ENCODE measurements at regions not wholly inside any gene's neighbourhood (a gene's known extent, or its start where the extent isn't known, plus 50 kb on each side); places are given as distances from the start of the nearest gene placed in this dataset.

- Mint-ChIP-seq H3K4me1 (no peaks in the 10 kb centered on the region), H3K27ac (no peak overlapping the region), H3K36me3 (no peaks in the 10 kb centered on the region), H3K27me3 (peaks cover 0 to 6% of the 10 kb centered on the region in 2 donors), H3K9me3 (no peaks in the 10 kb centered on the region), H3K4me3 (no peak overlapping the region)
- Histone ChIP-seq H3K27ac (ENCODE audit: low read depth, low read length) (no peak overlapping the region), H3K36me3 (ENCODE audit: insufficient read depth, low read length) (no peaks in the 10 kb centered on the region), H3K4me3 (ENCODE audit: low read length) (no peak overlapping the region), H3K9me3 (ENCODE audit: low read length) (no peaks in the 10 kb centered on the region), H3K4me1 (ENCODE audit: insufficient read depth, low read length) (no peaks in the 10 kb centered on the region), H3K27me3 (ENCODE audit: insufficient read depth, low read length, poor library complexity, severe bottlenecking) (no peaks in the 10 kb centered on the region)
- POLR2A ChIA-PET: no interaction called here
- no peak for DNase-seq
- CTCF ChIA-PET: no interaction called here
Measured at GRCh38 chr12:105665366-105665765, 334.9 kb downstream of the C12orf75 start.

GRCh38 chr12:105667973-105668743 lies 337.7 kb downstream of the C12orf75 start:
- no peaks in the 10 kb centered on the region for H3K9me3 ChIP-seq (ENCODE audit: low read length)
- H3K4me1 ChIP-seq (ENCODE audit: insufficient read depth, low read length): no peaks in the 10 kb centered on the region
- no peak for DNase-seq
- Mint-ChIP-seq H3K27me3 (peaks cover 0 to 4% of the 10 kb centered on the region in 2 donors), H3K4me3 (no peak overlapping the region), H3K27ac (no peak overlapping the region), H3K36me3 (no peaks in the 10 kb centered on the region), H3K9me3 (no peaks in the 10 kb centered on the region), H3K4me1 (no peaks in the 10 kb centered on the region)
- ChIA-PET POLR2A (no interaction called here), CTCF (no interaction called here)
- H3K4me3 ChIP-seq (ENCODE audit: low read length): no peak overlapping the region
- H3K27ac ChIP-seq (ENCODE audit: low read depth, low read length): no peak overlapping the region
- no peaks in the 10 kb centered on the region for H3K27me3 ChIP-seq (ENCODE audit: insufficient read depth, low read length, poor library complexity, severe bottlenecking)
- H3K36me3 ChIP-seq (ENCODE audit: insufficient read depth, low read length): no peaks in the 10 kb centered on the region

GRCh38 chr12:105670672-105671071 lies 340.2 kb downstream of the C12orf75 start:
- ChIA-PET POLR2A (no interaction called here), CTCF (no interaction called here)
- H3K36me3 Mint-ChIP-seq: no peaks in the 10 kb centered on the region

GRCh38 chr12:105671720-105672119 lies 341.2 kb downstream of the C12orf75 start:
- CTCF ChIA-PET: no interaction called here
- Histone ChIP-seq H3K27me3 (ENCODE audit: insufficient read depth, low read length, poor library complexity, severe bottlenecking) (no peaks in the 10 kb centered on the region), H3K9me3 (ENCODE audit: low read length) (no peaks in the 10 kb centered on the region), H3K27ac (ENCODE audit: low read depth, low read length) (no peak overlapping the region), H3K36me3 (ENCODE audit: insufficient read depth, low read length) (no peaks in the 10 kb centered on the region), H3K4me1 (ENCODE audit: insufficient read depth, low read length) (no peaks in the 10 kb centered on the region), H3K4me3 (ENCODE audit: low read length) (no peak overlapping the region)
- Mint-ChIP-seq H3K27me3 (peaks cover 0 to 3% of the 10 kb centered on the region in 2 donors), H3K9me3 (peaks cover 0 to 3% (median 0%) of the 10 kb centered on the region in 5 donors), H3K4me1 (no peaks in the 10 kb centered on the region), H3K27ac (no peak overlapping the region), H3K4me3 (no peak overlapping the region), H3K36me3 (no peaks in the 10 kb centered on the region)
- POLR2A ChIA-PET: no interaction called here
- DNase-seq: no peak

More at GRCh38 chr12:105670672-105671071, 340.2 kb downstream of the C12orf75 start:
- no peak overlapping the region for H3K4me3 ChIP-seq (ENCODE audit: low read length)
- Mint-ChIP-seq H3K4me3 (no peak overlapping the region), H3K27me3 (peaks cover 0 to 3% of the 10 kb centered on the region in 2 donors), H3K27ac (no peak overlapping the region), H3K9me3 (peaks cover 0 to 3% (median 0%) of the 10 kb centered on the region in 5 donors), H3K4me1 (no peaks in the 10 kb centered on the region)
- no peak overlapping the region for H3K27ac ChIP-seq (ENCODE audit: low read depth, low read length)
- H3K27me3 ChIP-seq (ENCODE audit: insufficient read depth, low read length, poor library complexity, severe bottlenecking): no peaks in the 10 kb centered on the region
- no peaks in the 10 kb centered on the region for H3K4me1 ChIP-seq (ENCODE audit: insufficient read depth, low read length)
- no peaks in the 10 kb centered on the region for H3K36me3 ChIP-seq (ENCODE audit: insufficient read depth, low read length)
- H3K9me3 ChIP-seq (ENCODE audit: low read length): no peaks in the 10 kb centered on the region
- DNase-seq: no peak

GRCh38 chr12:105672121-105672975 lies 341.9 kb downstream of the C12orf75 start:
- ChIA-PET CTCF (no interaction called here), POLR2A (no interaction called here)
- H3K27me3 ChIP-seq (ENCODE audit: insufficient read depth, low read length, poor library complexity, severe bottlenecking): no peaks in the 10 kb centered on the region
- no peaks in the 10 kb centered on the region for H3K4me1 Mint-ChIP-seq
- H3K36me3 Mint-ChIP-seq: no peaks in the 10 kb centered on the region
- H3K4me3 ChIP-seq (ENCODE audit: low read length): no peak overlapping the region
- H3K4me3 Mint-ChIP-seq: no peak overlapping the region
- peaks cover 0 to 3% (median 0%) of the 10 kb centered on the region in 5 donors for H3K9me3 Mint-ChIP-seq
- no peaks in the 10 kb centered on the region for H3K4me1 ChIP-seq (ENCODE audit: insufficient read depth, low read length)
- H3K27ac ChIP-seq (ENCODE audit: low read depth, low read length): no peak overlapping the region
- H3K36me3 ChIP-seq (ENCODE audit: insufficient read depth, low read length): no peaks in the 10 kb centered on the region
- H3K27ac Mint-ChIP-seq: no peak overlapping the region
- H3K9me3 ChIP-seq (ENCODE audit: low read length): no peaks in the 10 kb centered on the region
- DNase-seq: no peak
- H3K27me3 Mint-ChIP-seq: peaks cover 0 to 3% of the 10 kb centered on the region in 2 donors

GRCh38 chr12:105674871-105675699 lies 344.6 kb downstream of the C12orf75 start:
- Histone ChIP-seq H3K4me1 (ENCODE audit: insufficient read depth, low read length) (no peaks in the 10 kb centered on the region), H3K9me3 (ENCODE audit: low read length) (no peaks in the 10 kb centered on the region), H3K4me3 (ENCODE audit: low read length) (no peak overlapping the region), H3K36me3 (ENCODE audit: insufficient read depth, low read length) (no peaks in the 10 kb centered on the region), H3K27ac (ENCODE audit: low read depth, low read length) (no peak overlapping the region), H3K27me3 (ENCODE audit: insufficient read depth, low read length, poor library complexity, severe bottlenecking) (no peaks in the 10 kb centered on the region)
- ChIA-PET CTCF (no interaction called here), POLR2A (no interaction called here)
- no peaks in the 10 kb centered on the region for H3K36me3 Mint-ChIP-seq
- peaks cover 0 to 3% (median 0%) of the 10 kb centered on the region in 5 donors for H3K9me3 Mint-ChIP-seq
- H3K27ac Mint-ChIP-seq: no peak overlapping the region
- no peak for DNase-seq
- H3K4me1 Mint-ChIP-seq: no peaks in the 10 kb centered on the region
- no peaks in the 10 kb centered on the region for H3K27me3 Mint-ChIP-seq
- no peak overlapping the region for H3K4me3 Mint-ChIP-seq

GRCh38 chr12:105676694-105677093 lies 346.2 kb downstream of the C12orf75 start:
- no peaks in the 10 kb centered on the region for H3K4me1 ChIP-seq (ENCODE audit: insufficient read depth, low read length)
- no peaks in the 10 kb centered on the region for H3K36me3 ChIP-seq (ENCODE audit: insufficient read depth, low read length)
- H3K9me3 Mint-ChIP-seq: peaks cover 0 to 3% (median 0%) of the 10 kb centered on the region in 5 donors
- DNase-seq: no peak
- H3K27me3 ChIP-seq (ENCODE audit: insufficient read depth, low read length, poor library complexity, severe bottlenecking): no peaks in the 10 kb centered on the region
- H3K4me3 Mint-ChIP-seq: no peak overlapping the region
- H3K27ac ChIP-seq (ENCODE audit: low read depth, low read length): no peak overlapping the region
- ChIA-PET POLR2A (no interaction called here), CTCF (no interaction called here)
- no peaks in the 10 kb centered on the region for H3K27me3 Mint-ChIP-seq
- H3K36me3 Mint-ChIP-seq: no peaks in the 10 kb centered on the region
- no peaks in the 10 kb centered on the region for H3K4me1 Mint-ChIP-seq
- no peak overlapping the region for H3K4me3 ChIP-seq (ENCODE audit: low read length)
- no peak overlapping the region for H3K27ac Mint-ChIP-seq
- no peaks in the 10 kb centered on the region for H3K9me3 ChIP-seq (ENCODE audit: low read length)

GRCh38 chr12:105677672-105678071 lies 347.2 kb downstream of the C12orf75 start:
- H3K4me3 Mint-ChIP-seq: no peak overlapping the region
- no peaks in the 10 kb centered on the region for H3K4me1 Mint-ChIP-seq
- Histone ChIP-seq H3K36me3 (ENCODE audit: insufficient read depth, low read length) (no peaks in the 10 kb centered on the region), H3K4me3 (ENCODE audit: low read length) (no peak overlapping the region), H3K27ac (ENCODE audit: low read depth, low read length) (no peak overlapping the region), H3K4me1 (ENCODE audit: insufficient read depth, low read length) (no peaks in the 10 kb centered on the region), H3K27me3 (ENCODE audit: insufficient read depth, low read length, poor library complexity, severe bottlenecking) (no peaks in the 10 kb centered on the region), H3K9me3 (ENCODE audit: low read length) (no peaks in the 10 kb centered on the region)
- DNase-seq: no peak
- no peak overlapping the region for H3K27ac Mint-ChIP-seq
- peaks cover 0 to 3% (median 0%) of the 10 kb centered on the region in 5 donors for H3K9me3 Mint-ChIP-seq
- H3K36me3 Mint-ChIP-seq: no peaks in the 10 kb centered on the region
- ChIA-PET POLR2A (no interaction called here), CTCF (no interaction called here)
- no peaks in the 10 kb centered on the region for H3K27me3 Mint-ChIP-seq
